ENCODE measurements at regions not wholly inside any gene's neighbourhood (a gene's known extent, or its start where the extent isn't known, plus 50 kb on each side); places are given as distances from the start of the nearest gene placed in this dataset.

- Histone ChIP-seq H3K36me3 (no peaks in the 10 kb centered on the region), H3K4me3 (no peak overlapping the region), H3K27me3 (no peaks in the 10 kb centered on the region), H3K27ac (no peak overlapping the region), H3K4me1 (no peaks in the 10 kb centered on the region), H3K9me3 (no peaks in the 10 kb centered on the region)
- TF ChIP-seq CTCF (IDR thresholded peaks at IDR 0.05): no peak
- intact Hi-C loops (cut with DNase I): no loop called here
- DNase-seq (ENCODE audit: low spot score in 2 of 2): no peak
Measured at GRCh38 chr11:116379185-116379828, 393.5 kb downstream of the BUD13 start.

GRCh38 chr11:116376547-116376946, 396.2 kb downstream of the BUD13 start:
- no peak for TF ChIP-seq CTCF (IDR thresholded peaks at IDR 0.05)
- no peak overlapping the region for H3K4me3 ChIP-seq
- DNase-seq (ENCODE audit: low spot score in 2 of 2): no peak
- no peaks in the 10 kb centered on the region for H3K9me3 ChIP-seq
- H3K27me3 ChIP-seq: no peaks in the 10 kb centered on the region
- no peaks in the 10 kb centered on the region for H3K36me3 ChIP-seq
- H3K4me1 ChIP-seq: no peaks in the 10 kb centered on the region
- intact Hi-C loops (cut with DNase I): no loop called here
- H3K27ac ChIP-seq: no peak overlapping the region

- Histone ChIP-seq H3K27me3 (no peaks in the 10 kb centered on the region), H3K4me3 (no peak overlapping the region), H3K4me1 (no peaks in the 10 kb centered on the region), H3K9me3 (no peaks in the 10 kb centered on the region), H3K36me3 (no peaks in the 10 kb centered on the region), H3K27ac (no peak overlapping the region)
- TF ChIP-seq CTCF (IDR thresholded peaks at IDR 0.05): no peak
- intact Hi-C loops (cut with DNase I): no loop called here
- DNase-seq (ENCODE audit: low spot score in 2 of 2): no peak
Measured at GRCh38 chr11:116376054-116376453, 396.7 kb downstream of the BUD13 start.

GRCh38 chr11:116375221-116375620, 397.6 kb downstream of the BUD13 start:
- H3K4me3 ChIP-seq: no peak overlapping the region
- no peaks in the 10 kb centered on the region for H3K4me1 ChIP-seq
- TF ChIP-seq CTCF (IDR thresholded peaks at IDR 0.05): no peak
- intact Hi-C loops (cut with DNase I): no loop called here
- H3K36me3 ChIP-seq: no peaks in the 10 kb centered on the region
- H3K27ac ChIP-seq: no peak overlapping the region
- no peaks in the 10 kb centered on the region for H3K27me3 ChIP-seq
- no peaks in the 10 kb centered on the region for H3K9me3 ChIP-seq
- DNase-seq (ENCODE audit: low spot score in 2 of 2): no peak

GRCh38 chr11:116374085-116374484, 398.7 kb downstream of the BUD13 start:
- Histone ChIP-seq H3K36me3 (no peaks in the 10 kb centered on the region), H3K27me3 (no peaks in the 10 kb centered on the region), H3K4me1 (no peaks in the 10 kb centered on the region), H3K27ac (no peak overlapping the region), H3K9me3 (no peaks in the 10 kb centered on the region), H3K4me3 (no peak overlapping the region)
- intact Hi-C loops (cut with DNase I): no loop called here
- no peak for DNase-seq (ENCODE audit: low spot score in 2 of 2)
- TF ChIP-seq CTCF (IDR thresholded peaks at IDR 0.05): no peak
